AG04450 (cell line): ENCODE measurements at regions not wholly inside any gene's neighbourhood (a gene's known extent, or its start where the extent isn't known, plus 50 kb on each side); places are given as distances from the start of the nearest gene placed in this dataset.

Experiments
- CTCF ChIA-PET: fragments of 300-600, 350-600 bp; formaldehyde crosslinking; extraction: SDS; loops from one replicate; lab custom pipeline; 2022; ENCODE audit warnings: antibody characterized with exemption, inconsistent platforms; lab: Charles Lee
- POLR2A ChIA-PET: fragments of 350-600 bp; formaldehyde crosslinking; extraction: SDS; loops from one replicate; lab custom pipeline; 2021; ENCODE audit warnings: antibody characterized with exemption, inconsistent platforms; lab: Yijun Ruan, JAX
- DNase-seq: peaks from one replicate; pipeline ENCODE4 v3.0.0-alpha.2; 2011; ENCODE audit warnings: low read depth, low spot score
- H3K27ac ChIP-seq: one replicate; pipeline ENCODE4 v1.5.1; 2012; ENCODE audit warnings: low read depth, low read length, control low read depth
- H3K27me3 ChIP-seq: one replicate; pipeline ENCODE4 v1.6.0; 2012; ENCODE audit warnings: low read length; ENCODE audit not compliant: control insufficient read depth, insufficient read depth
- H3K4me3 ChIP-seq: 2 replicates; pipeline ENCODE4 v1.5.1; 2011; ENCODE audit warnings: mild to moderate bottlenecking, low read depth, low read length, control low read depth
- H3K9me3 ChIP-seq: 2 replicates; pipeline ENCODE4 v1.5.1; 2012; ENCODE audit warnings: low read length; ENCODE audit not compliant: control insufficient read depth, insufficient read depth
- CTCF ChIP-seq: IDR thresholded peaks from 2 replicates; pipeline ENCODE4 v1.5.1; 2011; ENCODE audit warnings: low read depth, low read length, control low read depth, inconsistent platforms

- Histone ChIP-seq H3K27ac (no peak overlapping the region), H3K4me3 (no peak overlapping the region), H3K27me3 (no peaks in the 10 kb centered on the region), H3K9me3 (peaks cover 44% of the 10 kb centered on the region)
- DNase-seq = no peak
- TF ChIP-seq CTCF = no peak
- POLR2A ChIA-PET = no interaction called here
- CTCF ChIA-PET = no interaction called here
Observed at GRCh38 chrX:1938190-1938589, 323.3 kb downstream of the ASMT start.

GRCh38 chrX:1941321-1941720, 326.5 kb downstream of the ASMT start:
- H3K4me3 ChIP-seq = no peak overlapping the region

GRCh38 chrX:1945879-1946278, 331.0 kb downstream of the ASMT start:
- no peak overlapping the region for H3K27ac ChIP-seq
- DNase-seq = no peak
- ChIA-PET POLR2A (no interaction called here), CTCF (no interaction called here)
- H3K9me3 ChIP-seq = peaks cover 23% of the 10 kb centered on the region
- H3K27me3 ChIP-seq = no peaks in the 10 kb centered on the region
- no peak for TF ChIP-seq CTCF
- H3K4me3 ChIP-seq = no peak overlapping the region

More at GRCh38 chrX:1941321-1941720, 326.5 kb downstream of the ASMT start:
- POLR2A ChIA-PET = no interaction called here
- CTCF ChIA-PET = no interaction called here
- TF ChIP-seq CTCF = no peak
- Histone ChIP-seq H3K9me3 (peaks cover 55% of the 10 kb centered on the region), H3K27me3 (no peaks in the 10 kb centered on the region), H3K27ac (no peak overlapping the region)
- DNase-seq = no peak

GRCh38 chrX:1946974-1947373, 332.1 kb downstream of the ASMT start:
- ChIA-PET CTCF (no interaction called here), POLR2A (no interaction called here)
- no peak overlapping the region for H3K27ac ChIP-seq
- no peak overlapping the region for H3K4me3 ChIP-seq
- H3K9me3 ChIP-seq = peaks cover 12% of the 10 kb centered on the region
- no peak for TF ChIP-seq CTCF
- H3K27me3 ChIP-seq = no peaks in the 10 kb centered on the region
- no peak for DNase-seq
